ENCODE measurements at regions not wholly inside any gene's neighbourhood (a gene's known extent, or its start where the extent isn't known, plus 50 kb on each side); places are given as distances from the start of the nearest gene placed in this dataset.

DNA sequence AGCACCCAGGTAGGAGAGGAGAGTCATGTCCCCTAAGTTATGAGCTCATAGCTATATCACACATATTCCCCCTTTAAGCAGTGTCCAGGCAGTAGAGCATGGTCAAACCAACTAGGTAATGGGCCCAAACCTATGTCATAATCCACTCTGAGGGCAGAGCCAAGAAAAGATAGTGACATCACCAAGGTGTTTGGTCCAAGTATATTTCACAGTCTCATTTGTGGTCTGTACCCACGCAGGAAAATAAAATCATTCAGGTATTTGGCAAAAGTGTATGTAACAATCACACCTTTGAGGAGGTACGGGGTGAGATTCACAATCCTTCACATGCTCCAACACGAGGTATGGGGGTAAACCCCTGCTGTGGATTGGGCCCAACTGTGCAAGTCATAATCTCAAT is 2112.8 kb downstream of the TP53TG3F start:
- no CpG with 5 or more reads among the region's 3 CpGs for WGBS (ENCODE audit: insufficient coverage)
- intact Hi-C loops (cut with micrococcal nuclease) = no loop called here
- H3K79me2 ChIP-seq (ENCODE audit: control insufficient read depth, insufficient read depth, low read length) = no peaks in the 10 kb centered on the region
- no peak overlapping the region for H3K27ac ChIP-seq (ENCODE audit: low read length in 2 of 2)
- H3K9me3 ChIP-seq (ENCODE audit: control extremely low read depth in 1 of 3, control insufficient read depth in 2 of 3, insufficient read depth in 1 of 3, low read length in 2 of 3) = peaks cover 0 to 49% (median 0%) of the 10 kb centered on the region in 3 donors
- Mint-ChIP-seq H3K27ac (no peak overlapping the region), H3K9me3 (ENCODE audit: insufficient read depth) (peaks cover 3% of the 10 kb centered on the region), H3K4me3 (no peak overlapping the region), H3K4me1 (no peaks in the 10 kb centered on the region), H3K27me3 (no peaks in the 10 kb centered on the region)
- H4K20me1 ChIP-seq (ENCODE audit: control insufficient read depth, insufficient read depth, low read length, poor library complexity, severe bottlenecking) = no peaks in the 10 kb centered on the region
- H2AFZ ChIP-seq (ENCODE audit: insufficient read depth, low read depth, low read length, poor library complexity, severe bottlenecking) = no peak overlapping the region
- CTCF ChIA-PET = no interaction called here
- DNase-seq (no peak), ATAC-seq (ENCODE audit: low read depth) (no peak)
- no peaks in the 10 kb centered on the region for H3K27me3 ChIP-seq (replicated peaks in 1 of 4; ENCODE audit: control extremely low read depth in 1 of 4, control insufficient read depth in 3 of 4, insufficient read depth in 4 of 4, low read length in 3 of 4)
- H3K36me3 ChIP-seq (replicated peaks in 1 of 2; ENCODE audit: control extremely low read depth in 1 of 2, control insufficient read depth in 1 of 2, extremely low read depth in 1 of 2, insufficient read depth in 2 of 2, low read length in 1 of 2) = no peaks in the 10 kb centered on the region
- H3K4me1 ChIP-seq (ENCODE audit: control insufficient read depth in 2 of 2, insufficient read depth in 2 of 2, low read length in 2 of 2) = no peaks in the 10 kb centered on the region
- TF ChIP-seq EZH2 (IDR thresholded peaks at IDR 0.05; ENCODE audit: borderline replicate concordance, insufficient read depth, low read depth, low read length, poor library complexity, severe bottlenecking) = no peak
- TF ChIP-seq, protein P1, sequence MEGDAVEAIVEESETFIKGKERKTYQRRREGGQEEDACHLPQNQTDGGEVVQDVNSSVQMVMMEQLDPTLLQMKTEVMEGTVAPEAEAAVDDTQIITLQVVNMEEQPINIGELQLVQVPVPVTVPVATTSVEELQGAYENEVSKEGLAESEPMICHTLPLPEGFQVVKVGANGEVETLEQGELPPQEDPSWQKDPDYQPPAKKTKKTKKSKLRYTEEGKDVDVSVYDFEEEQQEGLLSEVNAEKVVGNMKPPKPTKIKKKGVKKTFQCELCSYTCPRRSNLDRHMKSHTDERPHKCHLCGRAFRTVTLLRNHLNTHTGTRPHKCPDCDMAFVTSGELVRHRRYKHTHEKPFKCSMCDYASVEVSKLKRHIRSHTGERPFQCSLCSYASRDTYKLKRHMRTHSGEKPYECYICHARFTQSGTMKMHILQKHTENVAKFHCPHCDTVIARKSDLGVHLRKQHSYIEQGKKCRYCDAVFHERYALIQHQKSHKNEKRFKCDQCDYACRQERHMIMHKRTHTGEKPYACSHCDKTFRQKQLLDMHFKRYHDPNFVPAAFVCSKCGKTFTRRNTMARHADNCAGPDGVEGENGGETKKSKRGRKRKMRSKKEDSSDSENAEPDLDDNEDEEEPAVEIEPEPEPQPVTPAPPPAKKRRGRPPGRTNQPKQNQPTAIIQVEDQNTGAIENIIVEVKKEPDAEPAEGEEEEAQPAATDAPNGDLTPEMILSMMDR (IDR thresholded peaks at IDR 0.05) = no peak
- no peak overlapping the region for H3K4me2 ChIP-seq (replicated peaks; ENCODE audit: low read depth, low read length, poor library complexity, severe bottlenecking)
- POLR2A ChIA-PET = no interaction called here
- no peak overlapping the region for H3K4me3 ChIP-seq (ENCODE audit: control extremely low read depth in 1 of 5, extremely low read depth in 1 of 5, insufficient read depth in 1 of 5, low read depth in 2 of 5, low read length in 4 of 5)
- H3K9ac ChIP-seq (ENCODE audit: low read length) = no peak overlapping the region

DNA sequence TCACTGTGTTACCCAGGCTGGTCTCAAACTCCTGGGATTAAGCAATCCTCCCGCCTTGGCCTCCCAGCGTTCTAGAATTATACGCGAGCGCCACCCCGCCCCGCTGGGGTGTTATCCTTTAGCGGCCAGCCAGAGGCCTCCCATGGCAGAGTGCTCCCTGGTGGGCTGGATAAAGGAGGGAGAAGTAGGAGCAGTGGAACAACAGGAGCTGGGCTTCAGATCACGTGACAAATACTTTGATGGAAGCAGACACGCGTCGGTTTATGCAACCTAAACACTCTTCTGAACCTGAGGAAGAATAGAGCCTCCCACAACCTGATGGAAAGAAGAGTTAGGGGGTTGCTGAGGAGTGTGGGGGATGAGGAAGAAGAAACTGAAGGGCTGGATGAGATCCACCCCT is 2114.0 kb downstream of the TP53TG3F start:
- POLR2A ChIA-PET = no interaction called here
- Histone ChIP-seq H3K4me1 (ENCODE audit: control insufficient read depth in 2 of 2, insufficient read depth in 2 of 2, low read length in 2 of 2) (no peaks in the 10 kb centered on the region), H2AFZ (ENCODE audit: insufficient read depth, low read depth, low read length, poor library complexity, severe bottlenecking) (no peak overlapping the region), H3K36me3 (replicated peaks in 1 of 2; ENCODE audit: control extremely low read depth in 1 of 2, control insufficient read depth in 1 of 2, extremely low read depth in 1 of 2, insufficient read depth in 2 of 2, low read length in 1 of 2) (no peaks in the 10 kb centered on the region), H3K79me2 (ENCODE audit: control insufficient read depth, insufficient read depth, low read length) (no peaks in the 10 kb centered on the region), H4K20me1 (ENCODE audit: control insufficient read depth, insufficient read depth, low read length, poor library complexity, severe bottlenecking) (no peaks in the 10 kb centered on the region), H3K9ac (ENCODE audit: low read length) (no peak overlapping the region), H3K27me3 (replicated peaks in 1 of 4; ENCODE audit: control extremely low read depth in 1 of 4, control insufficient read depth in 3 of 4, insufficient read depth in 4 of 4, low read length in 3 of 4) (no peaks in the 10 kb centered on the region), H3K27ac (ENCODE audit: low read length in 2 of 2) (no peak overlapping the region), H3K9me3 (ENCODE audit: control extremely low read depth in 1 of 3, control insufficient read depth in 2 of 3, insufficient read depth in 1 of 3, low read length in 2 of 3) (peaks cover 0 to 54% (median 4%) of the 10 kb centered on the region in 3 donors), H3K4me2 (replicated peaks; ENCODE audit: low read depth, low read length, poor library complexity, severe bottlenecking) (no peak overlapping the region), H3K4me3 (ENCODE audit: control extremely low read depth in 1 of 5, extremely low read depth in 1 of 5, insufficient read depth in 1 of 5, low read depth in 2 of 5, low read length in 4 of 5) (no peak overlapping the region)
- no peak for DNase-seq
- Mint-ChIP-seq H3K27ac (no peak overlapping the region), H3K27me3 (no peaks in the 10 kb centered on the region), H3K4me3 (no peak overlapping the region), H3K4me1 (no peaks in the 10 kb centered on the region), H3K9me3 (ENCODE audit: insufficient read depth) (peaks cover 8% of the 10 kb centered on the region)
- TF ChIP-seq, protein P1 (IDR thresholded peaks at IDR 0.05) = no peak
- no peak for TF ChIP-seq EZH2 (IDR thresholded peaks at IDR 0.05; ENCODE audit: borderline replicate concordance, insufficient read depth, low read depth, low read length, poor library complexity, severe bottlenecking)
- 77% methylated on average over 8 of the region's 12 CpGs for WGBS (ENCODE audit: insufficient coverage)
- intact Hi-C loops (cut with micrococcal nuclease) = no loop called here
- CTCF ChIA-PET = no interaction called here
- no peak for ATAC-seq (ENCODE audit: low read depth)

Data from B cell (primary cell).